Erythroblast (primary cell): ENCODE measurements at regions not wholly inside any gene's neighbourhood (a gene's known extent, or its start where the extent isn't known, plus 50 kb on each side); places are given as distances from the start of the nearest gene placed in this dataset.
"Not testable (repeated sequence)": the region's sequence is repeated elsewhere in the genome, so short reads cannot be mapped to it uniquely, and the experiment has no call there.

ENCODE experiments used
- DNase-seq, 2 experiments: peaks; one replicate each; lab custom pipeline; 2025; lab: John Stamatoyannopoulos, UW
- GATA1 ChIP-seq: IDR thresholded peaks from 2 replicates; pipeline ENCODE4 v1.6.1; 2011; ENCODE audit warnings: low read depth, mild to moderate bottlenecking, control low read depth, low read length, moderate library complexity
- POLR2A ChIP-seq: IDR thresholded peaks from 2 replicates; pipeline ENCODE4 v1.6.1; 2011; ENCODE audit warnings: mild to moderate bottlenecking, low read length

- DNase-seq = no peak
- TF ChIP-seq GATA1 = no peak
- TF ChIP-seq POLR2A = no peak
Observed at GRCh38 chr2:51778806-51779205, 746.9 kb upstream of the NRXN1 start.

GRCh38 chr2:51774606-51775005 is 742.7 kb upstream of the NRXN1 start:
- DNase-seq = not testable (repeated sequence)

- TF ChIP-seq POLR2A = no peak
- no peak for TF ChIP-seq GATA1
- DNase-seq = no peak
Observed at GRCh38 chr2:51760441-51760840, 728.5 kb upstream of the NRXN1 start.

GRCh38 chr2:51758081-51758480 is 726.1 kb upstream of the NRXN1 start:
- TF ChIP-seq GATA1 = no peak
- TF ChIP-seq POLR2A = no peak
- no peak for DNase-seq

GRCh38 chr2:51734115-51734514 is 702.2 kb upstream of the NRXN1 start:
- no peak for DNase-seq
- no peak for TF ChIP-seq GATA1
- no peak for TF ChIP-seq POLR2A

GRCh38 chr2:51723691-51724090 is 691.8 kb upstream of the NRXN1 start:
- DNase-seq = no peak

GRCh38 chr2:51722311-51722710 is 690.4 kb upstream of the NRXN1 start:
- TF ChIP-seq POLR2A = no peak
- TF ChIP-seq GATA1 = no peak
- no peak for DNase-seq

More at GRCh38 chr2:51723691-51724090, 691.8 kb upstream of the NRXN1 start:
- TF ChIP-seq POLR2A (no peak), GATA1 (no peak)

GRCh38 chr2:51720826-51721225 is 688.9 kb upstream of the NRXN1 start:
- no peak for DNase-seq
- TF ChIP-seq GATA1 (no peak), POLR2A (no peak)

- no peak for DNase-seq
- TF ChIP-seq GATA1 (no peak), POLR2A (no peak)
Observed at GRCh38 chr2:51718881-51719280, 686.9 kb upstream of the NRXN1 start.

- TF ChIP-seq POLR2A (no peak), GATA1 (no peak)
- no peak for DNase-seq
Observed at GRCh38 chr2:51717312-51717711, 685.4 kb upstream of the NRXN1 start.

GRCh38 chr2:51711766-51712165 is 679.8 kb upstream of the NRXN1 start:
- DNase-seq = no peak
- TF ChIP-seq GATA1 = no peak

GRCh38 chr2:51710222-51710621 is 678.3 kb upstream of the NRXN1 start:
- DNase-seq = no peak
- TF ChIP-seq POLR2A = no peak
- no peak for TF ChIP-seq GATA1

GRCh38 chr2:51707625-51708024 is 675.7 kb upstream of the NRXN1 start:
- TF ChIP-seq POLR2A = no peak
- no peak for TF ChIP-seq GATA1
- DNase-seq = no peak

GRCh38 chr2:51706220-51706619 is 674.3 kb upstream of the NRXN1 start:
- TF ChIP-seq POLR2A = no peak
- DNase-seq = no peak

- no peak for DNase-seq
- TF ChIP-seq POLR2A (no peak), GATA1 (no peak)
Observed at GRCh38 chr2:51705417-51705816, 673.5 kb upstream of the NRXN1 start.

GRCh38 chr2:51698021-51698420 is 666.1 kb upstream of the NRXN1 start:
- no peak for TF ChIP-seq GATA1
- no peak for TF ChIP-seq POLR2A
- no peak for DNase-seq

GRCh38 chr2:51697095-51697494 is 665.2 kb upstream of the NRXN1 start:
- TF ChIP-seq GATA1 = no peak
- TF ChIP-seq POLR2A = no peak
- no peak for DNase-seq

GRCh38 chr2:51695531-51695930 is 663.6 kb upstream of the NRXN1 start:
- DNase-seq = no peak
- TF ChIP-seq POLR2A (no peak), GATA1 (no peak)
